ENCODE measurements at regions not wholly inside any gene's neighbourhood (a gene's known extent, or its start where the extent isn't known, plus 50 kb on each side); places are given as distances from the start of the nearest gene placed in this dataset.
A peak's percentile ranks its signal among the peaks of the same experiment; 100 is the strongest.
"Not testable (repeated sequence)": the region's sequence is repeated elsewhere in the genome, so short reads cannot be mapped to it uniquely, and the experiment has no call there.

- no peak for DNase-seq
These were observed 183.9 kb downstream of the MYRFL start for GRCh38 chr12:70008944-70009343.

- no peak for DNase-seq
These were observed 186.3 kb downstream of the MYRFL start for GRCh38 chr12:70011353-70011752.

- not testable (repeated sequence) for DNase-seq
These were observed 188.0 kb downstream of the MYRFL start for GRCh38 chr12:70013016-70013415.

- DNase-seq: no peak
These were observed 203.5 kb downstream of the MYRFL start for GRCh38 chr12:70028515-70028914.

- no peak for DNase-seq
These were observed 203.9 kb downstream of the MYRFL start for GRCh38 chr12:70028918-70029317.

GRCh38 chr12:70031046-70031445, 206.0 kb downstream of the MYRFL start:
- DNase-seq: no peak

- no peak for DNase-seq
These were observed 207.0 kb downstream of the MYRFL start for GRCh38 chr12:70032076-70032475.

- DNase-seq: no peak
These were observed 208.3 kb downstream of the MYRFL start for GRCh38 chr12:70033310-70033709.

GRCh38 chr12:70040141-70040540, 203.1 kb upstream of the CNOT2 start:
- no peak for DNase-seq

- DNase-seq: no peak
These were observed 200.6 kb upstream of the CNOT2 start for GRCh38 chr12:70042675-70043074.

- DNase-seq: no peak
These were observed 199.6 kb upstream of the CNOT2 start for GRCh38 chr12:70043490-70044138.

- DNase-seq: no peak
These were observed 199.1 kb upstream of the CNOT2 start for GRCh38 chr12:70044167-70044566.

GRCh38 chr12:70045036-70045435, 198.2 kb upstream of the CNOT2 start:
- DNase-seq: no peak

- DNase-seq: no peak
These were observed 197.7 kb upstream of the CNOT2 start for GRCh38 chr12:70045514-70045913.

- no peak for DNase-seq
These were observed 194.5 kb upstream of the CNOT2 start for GRCh38 chr12:70048521-70049250.

- peak; percentile 37 for DNase-seq
These were observed 193.5 kb upstream of the CNOT2 start for GRCh38 chr12:70049596-70050360.

- no peak for DNase-seq
These were observed 190.8 kb upstream of the CNOT2 start for GRCh38 chr12:70052476-70052875.

- DNase-seq: peak; percentile 4
These were observed 190.2 kb upstream of the CNOT2 start for GRCh38 chr12:70052931-70053497.

- no peak for DNase-seq
These were observed 183.9 kb upstream of the CNOT2 start for GRCh38 chr12:70059373-70059772.

- DNase-seq: no peak
These were observed 182.6 kb upstream of the CNOT2 start for GRCh38 chr12:70060634-70061033.

- no peak for DNase-seq
These were observed 174.5 kb upstream of the CNOT2 start for GRCh38 chr12:70068743-70069142.

GRCh38 chr12:70069221-70070105, 173.8 kb upstream of the CNOT2 start:
- DNase-seq: no peak

Data from activated CD4-positive, alpha-beta T cell treated with anti-CD3 and anti-CD28 coated beads, Interleukin-2, Interleukin-6, amounts not matched to agents 100 ng/mL and 50 ng/mL, durations not matched to agents 16 hours and 8 hours (primary cell).